ENCODE measurements at regions not wholly inside any gene's neighbourhood (a gene's known extent, or its start where the extent isn't known, plus 50 kb on each side); places are given as distances from the start of the nearest gene placed in this dataset.
"Not testable (repeated sequence)": the region's sequence is repeated elsewhere in the genome, so short reads cannot be mapped to it uniquely, and the experiment has no call there.

GRCh38 chr3:94345101-94345500, 282.2 kb downstream of the NSUN3 start:
- DNase-seq, result no peak

GRCh38 chr3:94349310-94349878, 286.5 kb downstream of the NSUN3 start:
- DNase-seq, result no peak

- DNase-seq, result no peak
Observed at GRCh38 chr3:94356581-94356980, 293.7 kb downstream of the NSUN3 start.

GRCh38 chr3:94359996-94360395, 297.1 kb downstream of the NSUN3 start:
- DNase-seq, result no peak

- no peak for DNase-seq
Observed at GRCh38 chr3:94360987-94361386, 298.1 kb downstream of the NSUN3 start.

GRCh38 chr3:94362393-94362792, 299.5 kb downstream of the NSUN3 start:
- DNase-seq, result no peak

DNA sequence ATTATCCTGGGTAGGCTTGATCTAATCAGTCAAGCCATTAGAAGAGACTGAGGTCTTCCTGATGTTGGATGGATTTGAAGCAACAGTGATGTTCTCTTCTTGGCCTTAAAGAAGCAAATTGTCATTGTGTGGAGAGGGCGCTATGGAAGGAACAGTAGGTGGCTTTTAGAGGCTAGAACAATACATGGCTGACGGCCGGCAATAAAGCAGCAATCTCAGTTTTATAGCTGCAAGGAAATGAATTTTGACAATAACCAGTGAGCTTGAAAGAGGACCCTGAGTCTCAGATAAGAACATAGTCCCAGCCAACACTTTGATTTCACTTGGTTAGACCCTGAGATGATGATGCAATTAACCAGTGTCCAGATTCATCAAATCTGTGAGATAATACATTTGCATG, 302.1 kb downstream of the NSUN3 start:
- no peak for DNase-seq

DNA sequence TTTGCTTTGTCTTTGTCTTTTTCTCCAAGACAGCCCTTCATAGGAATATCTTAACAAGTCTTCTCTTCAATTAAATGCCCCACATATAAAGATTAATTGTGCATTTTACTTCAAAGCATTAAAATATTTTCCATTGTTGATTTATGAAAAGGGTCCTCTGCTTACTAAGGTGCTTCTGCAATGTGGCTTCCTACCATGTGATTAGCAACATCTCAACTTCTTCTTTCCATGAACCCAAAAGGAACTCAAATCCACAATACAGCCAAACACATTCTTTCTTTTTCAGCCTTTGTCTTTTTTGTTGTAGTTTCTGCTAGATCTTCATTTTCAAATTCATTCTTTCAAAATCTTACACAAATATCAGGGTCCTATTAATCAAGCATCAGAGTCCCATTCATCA, 309.2 kb downstream of the NSUN3 start:
- no peak for DNase-seq

DNA sequence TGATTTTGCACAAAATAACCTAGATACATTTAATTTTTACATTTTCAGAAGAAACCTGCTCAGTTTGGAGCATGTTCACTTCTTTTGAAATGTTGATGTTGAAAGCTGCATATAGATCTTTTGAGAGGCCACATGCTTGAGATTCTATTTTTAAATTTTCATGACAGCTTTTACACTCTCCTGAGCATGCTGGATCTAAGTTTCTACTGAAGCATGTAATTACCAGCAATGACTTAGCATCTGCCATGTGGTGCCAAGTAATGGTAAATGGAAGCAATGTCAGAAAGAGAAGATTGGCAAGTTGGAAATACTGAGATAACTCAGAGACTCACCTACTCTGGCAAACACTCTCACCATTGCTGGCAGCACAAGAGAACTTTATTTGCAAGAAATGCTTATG, 310.6 kb downstream of the NSUN3 start:
- no peak for DNase-seq

- no peak for DNase-seq
Observed at GRCh38 chr3:94374439-94375161, 311.7 kb downstream of the NSUN3 start.

- not testable (repeated sequence) for DNase-seq
Observed at GRCh38 chr3:94377123-94377696, 314.3 kb downstream of the NSUN3 start.

- DNase-seq, result not testable (repeated sequence)
Observed at GRCh38 chr3:94377863-94378262, 315.0 kb downstream of the NSUN3 start.

GRCh38 chr3:94378322-94378721, 315.5 kb downstream of the NSUN3 start:
- no peak for DNase-seq

- DNase-seq, result no peak
Observed at GRCh38 chr3:94379264-94379663, 316.4 kb downstream of the NSUN3 start.

- no peak for DNase-seq
Observed at GRCh38 chr3:94394885-94395284, 332.0 kb downstream of the NSUN3 start.

- DNase-seq, result no peak
Observed at GRCh38 chr3:94395851-94396250, 333.0 kb downstream of the NSUN3 start.

GRCh38 chr3:94398036-94398435, 335.2 kb downstream of the NSUN3 start:
- no peak for DNase-seq

- DNase-seq, result no peak
Observed at GRCh38 chr3:94401466-94401865, 338.6 kb downstream of the NSUN3 start.

- no peak for DNase-seq
Observed at GRCh38 chr3:94402126-94402525, 339.3 kb downstream of the NSUN3 start.

- DNase-seq, result no peak
Observed at GRCh38 chr3:94405258-94406035, 342.6 kb downstream of the NSUN3 start.

- DNase-seq, result no peak
Observed at GRCh38 chr3:94406595-94406994, 343.7 kb downstream of the NSUN3 start.

DNA sequence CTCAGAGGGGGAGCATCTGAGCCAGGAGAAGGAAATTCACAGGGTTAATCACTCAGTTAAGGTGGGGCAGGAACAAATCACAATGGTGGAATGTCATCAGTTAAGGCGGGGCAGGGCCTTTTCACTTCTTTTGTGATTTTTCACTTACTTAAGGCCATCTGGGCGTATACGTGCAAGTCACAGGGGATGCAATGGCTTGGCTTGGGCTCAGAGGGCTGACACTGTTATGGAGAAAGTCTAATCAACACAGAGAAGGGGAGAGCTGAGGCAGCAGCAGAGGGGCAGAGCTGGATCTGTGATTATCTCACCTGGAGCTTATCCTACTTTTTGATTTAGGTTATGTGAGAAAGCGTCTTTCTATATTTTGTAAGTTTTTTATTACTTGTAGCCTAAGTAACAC, 350.1 kb downstream of the NSUN3 start:
- DNase-seq, result not testable (repeated sequence)

DNA sequence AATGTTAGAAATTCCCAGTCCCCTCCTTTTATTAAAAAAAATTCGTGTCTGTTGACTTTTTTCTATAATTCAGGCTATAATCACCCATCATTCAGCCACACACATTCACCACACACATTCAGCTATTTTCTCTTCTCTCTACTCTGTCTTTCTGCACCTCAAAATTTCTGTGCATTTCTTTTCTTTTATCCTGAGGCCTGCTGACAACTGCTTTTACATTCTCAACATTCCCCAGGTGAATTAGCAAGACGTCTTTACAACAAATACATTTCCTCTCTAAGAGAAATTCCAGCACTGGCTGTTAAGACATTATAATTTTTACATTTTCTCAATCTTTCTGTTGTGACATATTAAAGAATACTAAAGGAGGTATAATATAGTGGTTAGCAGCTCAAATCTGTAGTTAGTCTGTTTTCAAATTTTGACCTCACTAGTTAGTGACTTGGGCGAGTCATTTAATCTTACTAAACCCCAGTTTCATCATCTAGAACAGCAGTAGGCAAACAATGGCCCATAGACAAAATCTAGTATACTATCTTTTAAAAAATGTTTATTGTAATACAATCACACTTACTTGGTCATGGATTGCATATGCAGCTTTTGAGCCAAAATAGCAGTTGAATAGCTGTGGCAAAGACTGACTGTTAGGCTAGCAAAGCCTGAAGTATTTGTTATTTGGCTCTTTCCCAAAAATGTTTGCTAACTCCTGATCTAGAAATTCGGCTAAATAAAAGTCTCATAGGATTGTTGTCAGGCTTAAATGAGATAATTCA, 350.7 kb downstream of the NSUN3 start:
- no peak for DNase-seq
